ENCODE measurements at regions not wholly inside any gene's neighbourhood (a gene's known extent, or its start where the extent isn't known, plus 50 kb on each side); places are given as distances from the start of the nearest gene placed in this dataset.
"Not testable (repeated sequence)": the region's sequence is repeated elsewhere in the genome, so short reads cannot be mapped to it uniquely, and the experiment has no call there.

GRCh38 chr14:71432334-71433110 lies 499.7 kb upstream of the RGS6 start:
- DNase-seq (ENCODE audit: low read depth) = no peak

- no peak for DNase-seq (ENCODE audit: low read depth)
Measured at GRCh38 chr14:71433303-71433702, 498.9 kb upstream of the RGS6 start.

GRCh38 chr14:71435641-71436040 lies 496.6 kb upstream of the RGS6 start:
- DNase-seq (ENCODE audit: low read depth) = not testable (repeated sequence)

- DNase-seq (ENCODE audit: low read depth) = no peak
Measured at GRCh38 chr14:71437870-71438269, 494.4 kb upstream of the RGS6 start.

DNA sequence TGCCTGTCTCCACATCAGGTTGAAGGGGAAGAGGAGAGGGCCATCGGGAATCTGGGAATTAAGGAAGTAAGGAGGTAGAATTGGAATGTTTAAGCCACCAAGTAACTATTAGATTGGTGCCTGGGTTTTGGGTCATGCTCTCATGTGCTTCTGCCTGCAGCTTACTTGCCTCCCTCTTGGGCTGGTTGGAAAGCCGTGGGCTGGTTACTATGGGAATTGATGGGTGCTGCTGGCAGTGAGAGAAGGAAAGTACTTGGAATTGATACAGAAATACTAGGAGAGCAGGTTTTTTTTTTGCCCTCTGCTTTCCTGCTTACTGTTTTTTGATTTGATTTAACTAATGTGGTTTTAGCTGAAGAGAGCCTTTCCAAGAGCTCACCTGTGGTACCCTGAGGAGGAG lies 493.5 kb upstream of the RGS6 start:
- no peak for DNase-seq (ENCODE audit: low read depth)

DNA sequence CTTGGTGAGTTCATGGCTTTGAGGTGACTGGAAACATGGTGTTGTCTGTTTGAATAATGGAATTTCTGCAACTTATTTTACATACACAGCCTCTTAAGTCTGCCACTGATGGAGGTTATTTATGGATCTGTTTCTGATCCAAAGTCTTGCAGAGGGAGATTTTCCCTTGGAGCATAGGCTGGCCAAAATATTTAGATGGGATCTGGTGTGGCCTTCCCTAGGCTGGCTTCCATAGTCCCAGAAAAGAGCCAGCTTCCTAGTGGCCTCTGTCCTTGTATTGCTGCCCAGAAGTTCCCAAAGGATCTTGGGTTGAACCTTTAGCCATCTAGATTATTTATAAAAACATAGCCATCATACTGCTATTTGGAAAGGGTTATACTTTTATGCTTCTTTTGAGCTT lies 491.1 kb upstream of the RGS6 start:
- no peak for DNase-seq (ENCODE audit: low read depth)

DNA sequence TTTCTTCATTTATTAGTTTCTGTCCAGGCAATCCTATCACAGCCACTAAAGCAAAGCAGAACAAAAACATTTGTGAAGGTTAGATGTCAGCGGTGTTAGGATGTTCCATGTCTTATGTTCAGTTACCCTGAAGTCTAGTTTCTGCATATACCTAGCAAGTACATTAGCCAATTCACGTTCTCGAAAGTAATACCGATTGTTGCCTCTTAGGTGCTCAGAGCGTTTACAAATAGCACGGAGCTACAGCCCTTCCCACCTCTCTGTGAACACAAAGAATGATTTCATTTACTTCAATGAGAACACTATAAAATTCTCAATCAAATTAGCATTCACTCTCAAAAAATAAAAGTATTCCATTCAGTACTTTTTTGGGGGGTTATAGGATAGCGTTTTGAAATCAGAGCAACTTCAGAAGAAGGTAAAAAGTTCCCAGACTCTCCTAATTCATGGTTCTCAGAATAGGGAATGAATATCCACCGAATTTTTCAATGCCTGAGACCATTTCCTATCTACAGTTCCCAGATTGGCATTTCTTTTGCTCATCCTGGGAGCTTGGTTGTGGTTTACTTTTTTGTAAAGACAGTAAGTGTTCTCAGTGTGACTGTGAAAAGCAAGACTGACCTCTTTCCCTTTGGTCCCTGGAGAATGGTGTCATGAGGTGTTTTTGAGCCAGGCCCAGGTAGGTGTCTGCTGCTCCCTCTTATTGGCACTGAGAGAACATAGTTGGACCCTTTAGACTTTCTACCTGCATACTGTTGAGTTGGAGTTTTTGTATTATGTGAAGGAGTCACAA lies 488.0 kb upstream of the RGS6 start:
- no peak for DNase-seq (ENCODE audit: low read depth)

DNA sequence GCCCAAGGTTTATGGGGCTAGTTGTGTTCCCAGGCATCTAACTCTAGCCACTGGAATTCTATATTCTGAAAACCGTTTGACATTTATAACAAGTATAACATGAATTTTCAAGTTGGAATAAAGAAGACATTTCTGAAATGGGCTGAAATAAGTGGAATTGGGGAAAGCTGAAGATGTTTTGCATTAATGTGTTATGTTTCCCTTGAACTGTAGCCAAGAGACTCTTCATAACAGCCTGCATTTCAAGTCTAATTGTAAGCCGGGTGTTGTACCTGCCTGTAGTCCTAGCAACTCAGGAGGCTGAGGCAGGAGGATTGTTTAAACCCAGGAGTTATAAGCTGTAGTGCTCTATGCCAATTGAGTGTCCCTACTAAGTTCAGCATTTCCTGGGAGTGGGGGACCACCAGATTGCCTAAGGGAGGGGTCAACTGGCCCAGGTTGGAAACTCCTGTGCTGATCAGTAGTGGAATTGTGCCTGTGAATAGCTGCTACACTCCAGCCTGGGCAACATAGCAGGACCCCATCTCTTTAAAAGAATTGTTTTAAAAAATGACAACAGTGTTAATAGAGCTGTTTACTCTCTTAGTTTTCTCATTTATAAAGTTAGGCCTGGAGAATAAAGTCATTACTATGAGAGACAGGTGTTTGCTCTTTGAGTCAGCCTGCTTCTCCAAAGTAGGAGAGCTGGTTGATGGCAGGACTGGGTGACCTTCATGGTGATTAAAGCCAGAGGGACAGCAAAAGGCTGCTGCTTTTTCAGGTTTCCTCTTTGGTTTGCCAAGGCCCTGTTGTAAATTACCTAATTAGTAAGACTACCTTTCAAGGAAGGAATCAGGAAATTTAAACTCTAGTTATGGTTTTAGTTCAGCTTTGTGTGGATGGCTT lies 483.6 kb upstream of the RGS6 start:
- no peak for DNase-seq (ENCODE audit: low read depth)

DNA sequence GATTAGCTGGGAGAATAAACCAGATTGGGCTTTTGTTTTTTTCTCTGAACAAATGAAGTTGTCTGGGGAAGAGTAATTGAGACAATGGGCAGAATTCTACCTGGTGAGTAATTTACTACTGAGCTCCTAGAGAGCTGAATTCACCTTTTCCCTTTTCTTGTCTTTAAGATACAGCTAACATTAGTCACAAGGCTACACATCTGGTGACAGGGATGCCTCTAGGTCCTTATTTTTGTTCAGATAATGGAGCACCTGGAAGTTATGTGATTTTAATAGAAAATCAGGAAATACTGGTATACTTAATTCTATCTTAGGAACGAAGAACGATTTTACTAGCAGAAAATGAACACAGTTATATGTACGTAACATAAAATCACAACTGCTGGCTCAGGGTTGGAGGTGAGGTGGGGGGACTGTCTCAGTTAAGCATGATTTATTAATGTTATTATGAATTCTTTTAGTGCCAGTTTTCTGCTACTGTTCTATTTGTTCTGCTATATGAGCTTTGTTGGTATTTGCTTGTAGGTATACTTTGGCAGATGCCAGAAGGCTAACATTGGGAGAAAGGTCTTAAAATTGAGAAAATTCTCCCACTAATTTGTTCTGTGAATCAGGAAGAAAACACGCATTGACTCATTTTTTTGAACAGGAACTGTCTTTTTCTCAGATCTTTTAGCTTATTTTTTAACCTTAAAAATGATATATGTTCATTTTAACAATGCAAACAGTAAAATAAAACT lies 482.7 kb upstream of the RGS6 start:
- DNase-seq (ENCODE audit: low read depth) = no peak

GRCh38 chr14:71451501-71451900 lies 480.7 kb upstream of the RGS6 start:
- no peak for DNase-seq (ENCODE audit: low read depth)

DNA sequence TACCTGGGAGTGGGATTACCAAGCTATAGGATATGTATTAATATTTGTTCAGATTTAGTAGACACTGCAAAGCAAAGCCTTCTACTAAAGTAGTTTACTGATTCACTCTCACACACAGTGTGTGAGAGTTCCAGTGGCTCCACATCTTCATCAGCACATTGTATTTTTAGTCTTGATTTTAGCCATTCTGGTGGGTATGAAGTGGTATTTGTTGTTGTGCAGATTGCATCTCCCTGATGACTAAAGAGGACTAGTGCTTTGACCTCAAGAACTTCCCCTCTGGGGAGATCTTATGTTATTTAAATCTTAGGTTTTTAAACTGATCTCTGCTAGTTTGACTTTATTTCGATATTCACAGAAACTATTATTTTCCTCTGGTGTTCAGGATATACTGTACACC lies 479.7 kb upstream of the RGS6 start:
- no peak for DNase-seq (ENCODE audit: low read depth)

DNA sequence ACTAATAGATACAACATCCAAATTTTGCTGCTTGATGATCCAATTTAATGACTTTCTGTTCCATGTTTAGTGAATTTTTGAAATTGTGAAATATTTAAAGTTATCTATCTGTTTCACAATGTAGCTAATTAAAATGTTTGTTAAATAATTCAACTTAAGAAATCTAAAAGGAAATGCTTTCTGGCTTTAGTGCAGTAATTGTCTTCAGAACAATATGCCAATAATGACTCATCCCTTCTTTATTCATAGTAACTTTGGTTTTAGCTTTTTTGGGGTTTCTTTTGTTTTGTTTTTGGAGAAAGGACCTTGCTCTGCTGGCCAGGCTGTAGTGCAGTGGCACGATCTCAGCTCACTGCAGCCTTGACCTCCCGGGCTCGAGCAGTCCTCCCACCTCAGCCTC lies 479.2 kb upstream of the RGS6 start:
- DNase-seq (ENCODE audit: low read depth) = no peak

DNA sequence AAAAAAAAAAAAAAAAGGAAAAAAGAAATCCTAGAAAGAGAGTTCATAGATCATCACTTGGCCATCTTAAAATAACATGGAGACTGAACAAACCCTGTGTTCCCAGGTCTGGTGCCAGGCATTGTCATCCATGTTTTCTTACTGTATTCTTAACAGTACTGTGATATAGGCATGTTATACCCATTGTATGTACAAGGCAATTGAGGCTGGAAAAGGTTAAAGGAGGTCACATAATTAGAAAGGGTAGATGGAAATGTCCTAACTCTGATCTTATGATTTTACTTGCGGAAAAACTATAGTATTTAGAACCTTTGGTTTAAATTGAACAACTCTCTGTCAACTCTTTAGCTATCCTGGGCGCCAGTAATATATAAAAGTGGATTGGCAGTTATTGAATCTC lies 478.2 kb upstream of the RGS6 start:
- DNase-seq (ENCODE audit: low read depth) = no peak

DNA sequence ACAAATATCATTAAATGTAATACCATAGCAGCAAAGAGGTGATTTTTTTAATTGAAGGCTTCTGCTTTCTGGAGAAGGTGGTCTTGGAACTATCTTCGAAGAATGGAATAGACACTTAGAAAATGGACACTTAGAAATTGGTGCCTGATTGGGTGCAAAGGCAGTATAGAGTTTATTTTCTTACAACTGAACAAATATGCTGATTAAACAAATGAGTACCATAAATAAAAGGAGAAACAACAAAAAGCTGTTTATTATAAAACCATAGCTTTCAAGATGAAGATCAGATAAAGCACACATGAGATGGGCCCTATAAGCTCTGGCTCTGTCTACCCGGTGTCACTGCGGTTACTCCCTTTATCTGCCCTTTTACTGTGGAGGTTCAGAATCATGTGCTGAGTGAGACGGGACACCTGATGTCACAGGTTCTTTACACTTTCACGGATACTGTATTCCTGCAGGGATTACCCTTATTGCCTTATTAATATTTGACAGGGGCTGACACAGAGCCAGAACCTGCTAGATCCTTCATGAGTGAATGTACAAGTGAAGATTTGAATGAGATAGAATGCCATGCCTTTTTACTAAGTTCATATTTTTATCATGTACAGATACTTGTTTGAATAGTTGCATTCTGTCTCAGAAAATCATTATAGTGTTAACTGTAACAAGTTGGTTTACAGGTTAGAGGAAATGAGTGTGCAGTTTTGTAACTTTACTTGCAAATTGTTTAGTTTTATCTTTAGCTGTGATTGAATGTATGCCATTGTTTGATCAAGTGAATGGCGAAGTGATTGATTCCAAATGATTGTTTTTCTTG lies 477.5 kb upstream of the RGS6 start:
- DNase-seq (ENCODE audit: low read depth) = no peak

DNA sequence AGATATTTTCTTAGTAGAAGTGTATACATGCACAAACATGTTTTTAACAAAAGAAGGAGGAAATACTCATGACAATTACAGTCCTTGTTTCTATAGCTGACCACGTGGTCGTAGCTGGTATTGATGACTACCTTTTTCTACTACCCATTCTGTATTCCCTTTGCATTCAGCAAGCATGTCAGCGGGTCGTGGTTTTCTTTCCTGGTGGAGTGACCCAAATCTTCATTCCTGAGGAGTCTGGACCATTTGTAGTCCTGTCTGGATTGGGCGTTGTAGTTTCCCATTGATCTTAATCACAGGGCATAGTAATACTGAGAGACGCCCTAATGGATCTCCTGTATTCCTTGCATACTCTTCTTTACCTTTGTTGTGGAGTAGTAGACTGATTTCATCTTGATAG lies 472.1 kb upstream of the RGS6 start:
- no peak for DNase-seq (ENCODE audit: low read depth)

DNA sequence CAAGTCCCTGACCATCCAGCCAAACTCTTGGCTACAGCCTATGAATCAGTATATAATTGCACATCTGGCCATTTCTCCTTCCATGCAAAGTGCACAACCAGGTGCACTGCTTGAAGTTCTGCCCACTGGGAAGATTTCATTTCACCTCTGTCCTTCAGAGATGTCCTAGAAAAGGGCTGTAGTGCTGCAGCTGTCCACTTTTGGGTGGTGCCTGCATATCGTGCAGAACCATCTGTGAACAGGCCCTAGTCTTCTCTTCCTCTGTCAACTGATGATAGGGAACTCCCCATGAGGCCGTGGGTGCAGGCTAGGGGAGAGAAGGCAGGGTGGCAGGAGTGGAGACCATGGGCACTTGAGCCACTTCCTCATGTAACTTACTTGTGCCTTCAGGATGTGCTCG lies 470.6 kb upstream of the RGS6 start:
- not testable (repeated sequence) for DNase-seq (ENCODE audit: low read depth)

GRCh38 chr14:71463807-71464206 lies 468.4 kb upstream of the RGS6 start:
- no peak for DNase-seq (ENCODE audit: low read depth)

GRCh38 chr14:71464840-71465239 lies 467.4 kb upstream of the RGS6 start:
- DNase-seq (ENCODE audit: low read depth) = no peak

DNA sequence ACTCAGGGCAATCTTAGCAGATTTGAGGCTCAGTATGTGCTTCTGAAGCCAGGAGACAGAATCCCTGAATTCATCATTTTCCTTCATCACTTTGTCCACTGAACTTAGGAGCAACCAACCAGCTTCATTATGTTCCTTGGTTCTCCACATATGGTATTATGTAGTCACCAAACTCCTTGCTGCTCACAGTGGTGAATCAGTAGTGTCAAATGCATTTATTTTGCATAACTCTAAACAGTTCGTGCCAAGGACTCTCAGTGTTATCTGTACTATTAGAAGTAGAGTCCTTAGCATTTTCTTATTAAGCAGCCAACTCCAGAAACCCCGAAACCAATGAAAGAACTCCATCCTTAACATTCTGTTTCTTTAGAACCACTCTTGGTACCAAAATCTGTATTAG lies 466.9 kb upstream of the RGS6 start:
- DNase-seq (ENCODE audit: low read depth) = no peak

- DNase-seq (ENCODE audit: low read depth) = no peak
Measured at GRCh38 chr14:71466251-71466650, 466.0 kb upstream of the RGS6 start.

DNA sequence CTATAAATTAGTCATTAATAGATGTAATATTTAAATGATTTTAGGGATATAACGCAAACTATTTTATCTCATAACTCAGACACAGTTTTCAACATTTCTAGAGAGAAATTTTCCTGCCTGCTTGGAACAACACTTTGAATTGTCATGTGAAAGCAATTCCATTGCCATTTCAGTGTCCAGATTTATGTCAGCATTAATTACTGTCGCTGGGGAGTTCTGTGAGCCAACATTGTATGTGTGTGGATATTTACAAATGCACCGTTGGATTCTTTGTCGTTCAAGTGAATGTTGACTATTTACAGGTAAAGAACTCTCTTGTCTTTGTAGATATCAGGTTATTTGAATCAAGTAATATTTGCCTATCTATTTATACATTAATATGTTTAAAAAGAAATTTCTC lies 465.3 kb upstream of the RGS6 start:
- DNase-seq (ENCODE audit: low read depth) = no peak

Measured in activated T-cell treated with anti-CD3 and anti-CD28 coated beads for 48 hours (primary cell).